GOT3 (cell line): ENCODE measurements at regions not wholly inside any gene's neighbourhood (a gene's known extent, or its start where the extent isn't known, plus 50 kb on each side); places are given as distances from the start of the nearest gene placed in this dataset.

Source experiments
- DNase-seq: peaks from one replicate; lab custom pipeline; 2025; ENCODE audit warnings: mixed read lengths; lab: John Stamatoyannopoulos, UW

DNA sequence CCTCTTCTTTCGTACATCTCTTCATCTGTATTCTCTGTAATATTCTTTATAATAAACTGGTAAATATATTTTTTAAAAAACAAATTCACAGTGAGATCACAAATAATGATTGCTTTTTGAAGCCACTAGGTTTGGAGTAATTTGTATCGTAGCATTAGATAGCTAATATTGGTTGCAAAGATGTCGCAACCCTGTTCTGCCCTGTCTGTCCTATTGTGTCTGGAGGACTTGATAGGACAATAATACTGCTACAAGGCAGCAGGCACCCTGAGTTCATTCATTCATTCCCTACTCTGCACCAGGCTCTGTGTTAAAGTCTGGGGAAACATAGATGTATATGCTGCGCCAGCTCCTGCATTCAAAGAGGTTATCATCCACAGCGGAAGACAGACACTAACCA is 206.7 kb upstream of the KLF4 start:
- no peak for DNase-seq

DNA sequence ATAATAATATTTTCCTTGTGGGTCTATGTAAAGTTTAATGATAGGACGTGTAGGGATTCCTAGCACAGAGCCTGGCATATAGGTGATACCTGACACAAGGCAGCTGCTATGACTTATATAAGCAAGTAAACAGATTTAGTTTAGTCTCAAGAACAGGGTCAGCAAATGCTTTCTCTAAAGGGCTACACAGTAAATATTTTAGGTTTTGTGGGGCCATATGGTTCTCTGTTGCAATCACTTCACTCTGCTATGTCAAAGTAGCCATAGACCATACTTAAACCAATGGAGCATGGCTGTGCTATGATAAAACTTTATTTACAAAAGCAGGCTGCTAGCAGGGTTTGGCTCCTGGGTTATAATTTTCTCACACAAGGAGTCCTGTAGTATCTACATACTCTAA is 204.8 kb upstream of the KLF4 start:
- no peak for DNase-seq

DNA sequence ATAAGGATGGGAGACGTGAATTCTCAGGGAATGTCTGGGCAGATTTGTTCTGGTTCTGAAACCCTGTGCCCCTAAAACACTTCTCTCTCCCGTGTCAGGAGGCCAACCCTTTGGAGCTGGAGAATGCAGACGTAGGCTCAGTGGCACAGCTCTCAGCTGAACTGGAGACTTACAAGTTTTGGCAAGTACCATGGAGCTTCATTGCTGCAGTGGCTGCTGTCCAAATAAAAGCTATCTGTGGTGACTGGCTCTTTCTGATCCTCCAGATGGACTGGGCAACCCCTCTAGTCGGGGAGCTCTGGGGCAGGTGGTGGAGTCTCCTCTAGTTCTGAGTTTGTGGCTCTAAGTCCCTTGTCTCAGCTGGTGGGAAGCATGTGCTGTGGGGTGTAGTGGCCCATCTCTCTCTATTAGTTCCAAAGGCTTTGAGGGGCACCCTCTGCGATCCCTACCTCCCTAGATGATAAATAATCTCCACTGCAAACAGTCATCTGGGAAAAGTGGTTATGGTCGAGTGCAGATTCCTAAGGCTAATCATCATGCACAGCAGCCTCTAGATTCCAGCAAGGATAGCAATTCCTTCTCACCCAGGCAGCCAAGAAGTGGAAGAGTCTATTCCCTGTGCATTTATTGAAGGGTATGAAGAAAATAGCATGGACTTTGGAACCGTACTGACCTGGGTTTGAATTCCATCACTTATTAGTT is 204.2 kb upstream of the KLF4 start:
- DNase-seq: no peak

DNA sequence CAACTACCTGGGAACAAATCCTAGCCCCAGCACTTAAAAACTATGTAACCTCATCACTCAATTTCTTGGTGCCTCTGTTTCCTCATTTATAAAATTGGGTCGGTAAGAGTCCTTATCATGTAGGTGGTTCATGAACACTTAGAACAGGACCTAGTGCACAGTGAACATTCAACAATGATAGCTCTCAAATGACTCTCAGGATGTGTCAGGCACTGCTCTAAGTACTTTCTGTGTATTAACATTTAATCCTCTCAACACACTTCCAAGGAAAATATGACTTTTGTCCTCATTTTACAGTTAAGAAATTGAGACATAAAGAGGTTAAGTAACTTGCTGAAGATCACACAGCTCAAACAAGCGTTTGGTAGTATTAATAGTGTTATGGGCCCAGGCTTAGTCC is 202.1 kb upstream of the KLF4 start:
- no peak for DNase-seq

DNA sequence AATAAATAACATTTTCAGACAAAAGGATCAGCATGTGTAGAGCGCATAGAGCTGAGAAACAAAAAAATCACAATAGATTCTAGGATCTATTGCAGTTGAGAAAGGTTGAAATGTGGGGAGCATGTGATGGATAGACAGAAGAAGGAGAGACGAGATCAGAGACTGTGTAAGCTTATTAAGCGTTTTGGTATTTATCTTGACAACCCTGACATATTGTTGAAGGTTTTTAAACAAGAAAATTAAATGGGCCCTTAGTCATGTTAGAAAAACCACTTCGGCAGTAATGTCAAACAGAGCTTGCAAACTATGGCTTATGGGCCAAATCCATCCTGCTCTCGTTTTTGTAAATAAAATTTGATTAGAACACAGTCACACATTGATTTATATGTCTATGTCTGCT is 200.5 kb upstream of the KLF4 start:
- no peak for DNase-seq

DNA sequence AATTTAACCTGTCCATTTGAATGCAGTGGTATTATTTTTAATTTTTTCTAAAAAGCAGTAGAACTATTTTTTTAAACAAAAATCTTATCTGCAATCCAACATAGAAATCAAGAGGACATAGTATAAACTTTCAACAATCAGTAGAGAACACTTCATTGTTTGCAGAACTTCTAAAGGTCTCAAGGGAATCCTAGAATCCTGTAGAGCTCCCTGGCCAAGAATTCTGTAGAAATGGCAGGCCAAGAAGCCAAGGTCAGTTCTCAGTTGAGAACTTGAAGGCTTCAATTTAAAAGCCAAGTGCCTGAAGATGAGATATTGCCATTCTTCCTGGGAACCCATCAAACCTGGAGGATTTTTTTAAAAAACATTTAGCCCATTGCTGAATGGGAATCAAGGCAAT is 199.2 kb upstream of the KLF4 start:
- DNase-seq: no peak

DNA sequence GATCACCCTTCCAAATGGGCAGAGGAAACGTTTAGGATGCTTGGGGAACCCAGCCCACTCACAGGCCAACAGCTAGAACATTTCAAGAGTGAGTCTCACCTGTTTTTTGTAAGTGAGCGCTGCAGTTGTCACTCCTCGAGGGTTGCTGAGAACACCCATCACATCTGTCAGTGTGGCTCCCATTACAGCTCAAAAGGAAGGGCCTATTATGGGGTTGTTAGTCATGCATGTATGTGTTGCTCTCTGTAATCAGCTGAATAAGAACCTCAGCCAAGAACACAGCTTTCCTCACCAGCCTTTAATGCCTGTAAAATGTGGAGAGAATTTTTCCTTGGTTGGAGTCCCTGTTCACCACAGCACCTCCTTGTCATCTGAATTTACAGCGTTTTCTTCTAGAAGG is 196.3 kb upstream of the KLF4 start:
- no peak for DNase-seq

DNA sequence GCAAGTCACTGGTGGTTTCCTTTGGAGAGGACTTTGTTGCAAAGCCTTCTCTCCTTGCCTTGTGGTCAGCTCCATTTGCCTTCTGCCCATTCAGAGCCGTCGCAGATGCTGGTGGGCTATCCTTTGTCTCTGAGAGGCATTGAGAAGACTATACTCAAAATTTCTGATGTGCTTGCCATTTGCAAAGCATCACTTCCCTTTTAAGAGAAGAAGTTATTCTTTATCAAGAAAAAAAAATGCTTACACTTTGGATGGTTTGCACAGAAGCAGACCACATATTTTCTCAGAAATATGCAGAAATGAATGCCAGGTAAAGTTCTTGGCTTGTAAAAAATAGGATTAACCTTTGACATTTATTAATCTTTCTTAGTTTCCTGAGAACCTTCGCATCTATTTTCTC is 195.8 kb upstream of the KLF4 start:
- DNase-seq: no peak

DNA sequence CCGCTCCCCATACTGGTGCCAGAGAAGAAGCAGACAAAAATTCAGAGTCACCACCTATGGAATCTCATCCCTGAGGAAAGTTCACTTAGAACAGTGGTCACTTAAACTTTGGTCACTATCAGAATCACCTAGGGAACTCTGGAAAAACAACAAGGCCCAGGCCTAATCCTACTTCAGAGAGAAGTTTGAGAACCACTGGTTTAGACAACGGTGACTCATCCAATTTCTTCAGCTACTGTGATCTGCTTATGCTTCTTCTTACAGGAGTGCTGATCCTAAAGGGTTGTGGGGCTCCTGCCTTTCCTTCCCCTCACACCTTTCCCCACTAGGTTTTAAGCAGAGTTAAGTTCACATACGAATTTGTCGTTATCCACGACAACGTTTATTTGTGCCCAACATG is 194.7 kb upstream of the KLF4 start:
- no peak for DNase-seq

DNA sequence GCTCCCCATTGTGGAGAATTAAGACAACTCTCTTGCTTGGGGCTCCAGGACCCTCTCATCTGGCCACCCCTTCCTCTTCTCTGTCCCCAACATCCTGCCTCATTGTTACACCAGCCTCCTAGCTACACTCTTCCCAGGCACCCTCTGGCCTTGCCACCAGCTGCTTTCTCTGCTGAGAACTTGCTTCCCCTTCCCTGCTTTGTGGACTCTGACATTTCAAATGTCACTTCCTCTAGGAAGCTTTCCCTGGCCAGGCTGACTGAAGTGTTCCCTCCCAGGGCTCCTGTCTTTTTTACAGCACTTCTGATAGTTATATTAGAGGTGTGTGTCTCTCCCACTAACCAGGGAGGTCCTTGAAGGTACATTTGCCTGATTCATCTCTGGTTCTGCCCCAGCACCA is 194.0 kb upstream of the KLF4 start:
- DNase-seq: no peak

DNA sequence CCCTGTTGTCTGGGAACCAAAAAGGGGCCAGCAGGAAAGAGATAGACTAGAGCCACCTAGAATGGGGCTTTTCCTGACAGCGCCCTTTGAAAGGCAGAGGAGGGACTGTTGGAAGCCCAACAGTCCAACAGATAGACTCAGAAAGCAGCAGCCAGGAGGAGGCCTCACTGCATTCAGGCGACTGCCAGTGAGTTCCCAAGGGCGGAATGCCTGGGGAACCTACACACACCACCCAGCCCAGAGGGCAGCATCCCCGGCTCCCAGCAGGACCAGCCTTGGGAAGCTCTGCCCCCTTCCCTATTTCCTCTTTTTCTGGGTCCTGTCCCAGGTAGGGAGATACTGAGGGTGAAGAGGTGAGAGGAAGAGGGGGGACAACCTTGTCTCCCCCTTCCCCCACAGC is 192.4 kb upstream of the KLF4 start:
- DNase-seq: no peak

DNA sequence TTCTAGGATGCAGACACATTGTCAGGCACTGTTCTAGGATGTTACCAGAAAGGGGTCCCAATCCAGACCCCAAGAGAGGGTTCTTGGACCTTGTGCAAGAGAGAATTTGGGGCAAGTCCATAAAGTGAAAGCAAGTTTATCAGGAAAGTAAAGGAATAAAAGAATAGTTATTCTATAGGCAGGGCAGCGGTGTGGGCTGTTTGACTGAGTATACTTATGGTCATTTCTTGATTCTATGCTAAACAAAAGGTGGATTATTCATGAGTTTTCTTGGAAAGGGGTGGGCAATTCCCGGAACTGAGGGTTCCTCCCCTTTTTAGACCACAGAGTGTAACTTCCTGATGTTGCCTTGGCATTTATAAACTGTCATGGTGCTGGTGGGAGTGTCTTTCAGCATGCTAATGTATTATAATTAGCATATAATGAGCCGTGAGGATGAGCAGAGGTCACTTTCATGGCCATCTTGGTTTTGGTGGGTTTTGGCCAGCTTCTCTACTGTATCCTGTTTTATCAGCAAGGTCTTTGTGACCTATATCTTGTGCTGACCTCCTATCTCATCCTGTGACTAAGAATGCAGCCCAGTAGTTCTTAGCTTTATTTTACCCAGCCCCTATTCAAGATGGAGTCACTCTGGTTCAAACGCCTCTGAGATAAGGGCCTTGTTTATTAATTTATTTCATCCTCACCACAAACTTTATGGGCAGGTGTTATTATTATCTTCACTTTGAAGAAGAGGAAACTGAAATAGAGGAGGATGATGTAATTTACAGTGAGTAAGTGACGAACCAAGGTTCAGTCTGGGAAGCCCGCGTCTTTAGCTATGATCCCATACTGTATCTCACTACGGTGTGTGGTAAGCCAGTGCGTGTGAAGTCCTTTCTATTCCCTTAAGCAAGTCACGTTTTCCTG is 186.0 kb upstream of the KLF4 start:
- no peak for DNase-seq

DNA sequence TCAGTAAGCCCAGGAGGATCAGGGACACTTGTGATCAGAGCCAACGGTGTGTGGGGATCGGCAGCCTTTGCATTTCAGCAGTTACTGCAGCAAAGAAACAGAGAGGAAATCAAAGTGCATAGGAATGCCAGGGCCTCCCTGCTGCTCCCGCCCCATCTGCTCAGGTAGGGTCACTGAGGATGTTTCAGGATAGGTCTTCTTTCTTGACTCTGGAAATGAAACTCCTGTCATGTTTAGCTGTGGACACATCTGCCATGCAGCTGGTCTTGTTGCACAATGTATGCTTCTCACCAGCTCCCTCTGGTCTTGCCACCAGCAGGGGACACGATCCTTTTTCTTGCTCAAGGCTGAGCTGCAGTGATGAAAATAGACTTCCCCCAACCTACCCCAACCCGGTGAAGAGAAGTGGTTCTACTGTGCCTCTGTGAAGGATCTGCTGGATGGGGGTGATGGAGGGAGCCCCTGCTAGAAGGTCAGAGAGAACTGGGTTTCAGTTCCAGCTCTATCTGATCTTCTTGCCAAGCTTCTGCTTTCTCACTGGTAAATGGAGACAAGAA is 185.2 kb upstream of the KLF4 start:
- DNase-seq: no peak

DNA sequence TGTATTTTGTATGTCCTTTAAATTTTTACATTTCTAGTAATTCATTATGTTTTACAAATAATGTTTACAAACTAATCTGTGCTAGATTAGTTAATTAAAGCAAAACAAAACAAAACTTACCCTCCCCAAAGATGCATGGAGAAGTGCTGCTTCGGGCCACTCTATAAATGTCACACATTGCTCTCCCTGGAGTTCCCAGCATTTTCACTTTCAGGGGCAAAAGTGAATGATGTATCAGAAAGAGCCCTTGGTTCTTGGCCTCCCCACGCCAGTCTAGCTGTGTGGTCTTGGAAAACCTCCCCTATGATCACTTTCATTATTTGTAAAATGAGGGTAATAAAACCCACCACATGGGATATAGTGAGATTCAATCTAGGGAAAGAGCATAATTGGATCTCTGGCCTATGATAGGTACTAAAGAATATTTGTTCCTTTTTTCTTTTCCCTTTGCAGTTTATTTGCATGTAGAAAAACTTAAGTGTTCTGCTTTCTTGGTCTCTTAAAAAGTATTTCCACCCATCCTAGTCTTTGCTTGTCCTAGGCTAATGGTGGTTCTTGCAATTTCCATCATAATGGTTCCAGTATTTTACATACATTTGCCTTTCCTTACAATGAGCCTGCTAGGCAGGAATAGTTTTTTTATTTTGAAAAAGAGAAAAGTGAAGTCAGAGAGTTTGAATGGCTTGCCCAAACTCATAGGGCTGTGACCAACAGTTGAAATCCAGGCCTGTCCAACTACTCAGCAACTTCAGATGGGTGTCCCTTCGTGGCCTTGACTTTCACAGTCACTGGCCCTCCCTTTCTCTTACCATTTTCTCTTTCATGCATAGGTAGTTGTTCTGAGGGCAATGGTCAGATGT is 184.5 kb upstream of the KLF4 start:
- no peak for DNase-seq

DNA sequence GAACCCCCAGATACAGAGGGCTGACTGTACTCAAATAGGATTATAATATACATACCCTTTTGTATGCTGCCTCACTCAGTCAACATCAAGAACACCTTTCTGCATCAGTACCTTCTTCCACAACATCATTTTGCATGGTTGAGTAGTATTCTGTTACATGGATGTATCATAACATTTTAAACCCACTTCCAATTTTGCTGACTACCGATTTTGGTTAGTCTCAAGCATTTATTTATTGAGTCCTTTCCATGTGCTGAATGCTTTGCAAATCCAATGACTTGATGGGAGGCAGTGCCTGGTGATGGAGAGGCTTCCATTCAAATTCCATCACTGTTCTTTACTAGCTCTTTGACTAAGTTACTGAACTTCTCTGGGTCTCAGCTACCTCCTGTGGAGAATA is 182.0 kb upstream of the KLF4 start:
- DNase-seq: no peak

DNA sequence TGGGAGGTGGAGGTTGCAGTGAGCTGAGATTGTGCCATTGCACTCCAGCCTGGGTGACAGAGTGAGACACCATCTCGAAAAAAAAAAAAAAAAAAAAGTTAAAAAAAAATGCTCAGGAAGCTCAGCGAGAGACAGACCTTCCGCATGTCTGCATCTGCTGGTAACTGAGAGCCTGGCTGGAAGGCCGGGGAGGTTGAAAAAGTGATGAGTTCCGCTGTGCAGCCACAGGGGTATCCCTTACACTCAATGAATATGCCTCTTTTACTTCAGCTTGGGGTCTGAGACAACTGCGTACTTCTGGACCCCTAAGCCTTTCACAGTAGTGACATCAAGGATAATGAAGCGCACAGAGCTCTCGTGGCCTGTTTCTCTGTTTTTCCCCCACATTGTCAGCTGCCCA is 179.9 kb upstream of the KLF4 start:
- no peak for DNase-seq

DNA sequence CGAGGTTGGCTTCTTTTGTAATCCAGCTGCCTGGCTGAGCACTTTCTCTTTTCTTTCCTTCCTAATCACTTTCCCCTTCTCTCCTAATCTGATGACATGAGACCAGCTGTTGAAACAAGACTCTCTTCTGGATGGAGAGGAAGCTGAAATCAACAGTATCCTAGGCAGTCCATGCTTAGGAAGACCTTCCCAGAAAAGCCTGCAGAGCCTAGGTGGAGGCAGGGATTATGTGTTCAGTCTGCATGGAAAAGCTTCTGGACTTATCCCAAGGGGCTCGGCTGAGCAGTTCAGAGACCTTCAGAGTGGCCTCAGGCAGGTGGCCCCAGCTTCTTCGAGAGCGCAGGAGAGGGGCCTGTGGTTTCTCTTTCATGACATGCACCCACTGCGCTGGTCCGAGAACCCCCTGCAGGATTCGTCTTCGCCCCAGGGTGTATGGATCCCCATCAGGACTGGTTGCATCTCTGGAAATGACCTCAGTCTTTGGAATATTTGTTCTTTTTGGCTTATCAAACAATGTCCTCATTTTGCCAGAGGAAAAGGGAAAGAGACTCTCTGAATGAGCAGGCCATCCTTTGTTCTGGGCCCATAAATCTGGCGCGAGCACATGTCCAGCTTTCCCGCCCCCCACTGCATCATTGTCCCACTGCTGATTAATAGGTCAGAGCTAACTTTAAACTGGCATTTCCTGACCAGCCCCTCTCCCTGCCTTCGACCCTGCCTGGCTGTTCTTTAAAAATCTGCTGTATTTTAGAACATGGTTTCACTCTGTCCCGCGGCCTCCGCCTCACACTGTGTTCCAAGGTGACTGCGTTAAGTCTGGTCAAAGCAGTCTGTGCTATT is 177.9 kb upstream of the KLF4 start:
- DNase-seq: no peak

DNA sequence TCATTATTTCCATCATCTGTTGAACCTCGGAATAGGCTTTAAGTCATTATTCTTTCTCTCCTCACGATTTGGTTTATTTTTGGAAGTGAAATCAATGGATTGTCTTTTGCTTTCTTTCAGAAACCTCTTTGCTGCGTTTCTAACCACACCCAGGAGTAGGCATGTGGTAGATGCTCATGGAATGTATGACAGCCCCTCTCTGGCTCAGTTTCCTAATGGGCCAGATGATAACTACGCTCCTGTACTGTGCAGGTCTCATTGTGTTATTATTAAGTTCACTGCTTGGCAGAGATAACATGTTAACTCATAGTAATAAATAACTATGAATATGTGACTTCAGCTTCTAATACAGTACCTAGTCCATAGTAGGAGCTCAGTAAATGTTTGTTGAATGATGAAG is 175.5 kb upstream of the KLF4 start:
- DNase-seq: no peak

DNA sequence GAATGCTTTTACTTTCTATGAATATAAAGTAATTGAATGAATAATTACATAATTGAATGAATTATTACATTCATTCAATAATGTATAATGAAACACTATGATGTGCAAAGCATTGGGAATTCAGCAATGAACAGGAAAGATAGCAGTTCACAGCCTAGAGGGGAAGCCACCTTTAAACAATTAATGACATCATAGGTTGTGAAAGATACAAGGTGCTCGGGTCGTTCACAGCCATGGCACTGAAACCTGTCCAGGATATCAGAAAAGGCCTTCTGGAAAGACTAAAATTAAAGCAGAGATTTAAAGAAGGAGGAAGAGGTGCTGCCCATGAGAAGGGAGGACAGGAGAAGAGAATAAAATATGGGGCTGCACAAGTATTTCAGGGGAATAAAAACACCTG is 171.4 kb upstream of the KLF4 start:
- DNase-seq: no peak

DNA sequence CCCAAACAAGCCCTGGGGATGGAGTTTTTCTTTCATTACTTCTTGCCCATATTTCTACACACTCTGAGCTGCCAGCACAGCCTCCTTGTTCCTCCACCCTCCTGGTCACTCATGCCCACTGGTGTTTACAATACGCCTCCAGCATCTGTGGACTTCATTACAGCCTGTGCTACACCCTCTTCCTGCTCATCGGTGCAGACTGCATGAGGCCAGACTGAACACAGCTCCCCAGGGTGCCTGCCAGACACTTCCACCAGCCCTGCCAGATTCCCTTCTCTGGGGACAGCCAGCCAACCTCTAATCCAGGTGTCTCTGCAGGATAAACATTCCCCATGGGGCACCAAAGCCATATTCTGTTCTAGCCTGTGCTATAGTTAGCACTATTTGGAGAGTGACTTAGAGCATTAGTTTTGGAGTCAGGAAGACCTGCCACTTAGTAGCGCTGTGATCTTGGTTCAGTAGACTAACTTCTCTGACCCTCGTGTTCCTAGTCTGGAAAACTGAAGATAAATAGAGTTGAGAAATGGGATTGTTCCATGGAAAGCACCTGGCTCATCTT is 163.8 kb upstream of the KLF4 start:
- no peak for DNase-seq

DNA sequence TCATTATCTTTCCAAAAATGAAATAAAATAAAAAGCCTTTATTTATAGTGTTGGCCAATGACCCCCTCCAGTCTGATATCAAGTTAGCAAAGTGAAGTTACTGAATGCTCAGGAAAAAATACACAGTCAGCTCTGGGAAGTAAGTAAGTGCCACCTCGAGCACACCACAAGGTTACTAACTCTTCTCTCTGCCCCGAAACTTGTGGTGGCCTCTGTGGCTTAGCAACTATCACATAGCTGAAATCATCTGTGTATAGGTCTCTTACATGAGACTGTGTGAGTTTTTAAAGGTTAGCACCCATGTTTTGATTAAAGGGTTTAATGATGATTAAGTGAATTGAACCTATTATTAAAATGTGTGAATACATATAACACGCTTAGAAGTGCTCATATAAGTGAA is 161.4 kb upstream of the KLF4 start:
- no peak for DNase-seq
